Amniotic stem cell (primary cell): ENCODE measurements at regions not wholly inside any gene's neighbourhood (a gene's known extent, or its start where the extent isn't known, plus 50 kb on each side); places are given as distances from the start of the nearest gene placed in this dataset.
"Not testable (repeated sequence)": the region's sequence is repeated elsewhere in the genome, so short reads cannot be mapped to it uniquely, and the experiment has no call there.

ENCODE experiments used
- DNase-seq: peaks from one replicate; lab custom pipeline; 2025; lab: John Stamatoyannopoulos, UW

- DNase-seq = peak; percentile 2
Observed at GRCh38 chr3:161914703-161915417, 418.3 kb downstream of the OTOL1 start.

GRCh38 chr3:161915418-161915750, 418.8 kb downstream of the OTOL1 start:
- no peak for DNase-seq

- DNase-seq = no peak
Observed at GRCh38 chr3:161920196-161920595, 423.6 kb downstream of the OTOL1 start.

GRCh38 chr3:161925749-161926360, 429.2 kb downstream of the OTOL1 start:
- DNase-seq = no peak

GRCh38 chr3:161927131-161927530, 430.5 kb downstream of the OTOL1 start:
- no peak for DNase-seq

GRCh38 chr3:161939918-161940620, 443.5 kb downstream of the OTOL1 start:
- DNase-seq = no peak

GRCh38 chr3:161940621-161940965, 444.0 kb downstream of the OTOL1 start:
- no peak for DNase-seq

- DNase-seq = no peak
Observed at GRCh38 chr3:161941891-161942290, 445.3 kb downstream of the OTOL1 start.

GRCh38 chr3:161943801-161944345, 447.3 kb downstream of the OTOL1 start:
- not testable (repeated sequence) for DNase-seq

- DNase-seq = no peak
Observed at GRCh38 chr3:161946443-161946960, 449.9 kb downstream of the OTOL1 start.

- DNase-seq = no peak
Observed at GRCh38 chr3:161950318-161950868, 453.8 kb downstream of the OTOL1 start.

GRCh38 chr3:161957467-161957866, 460.9 kb downstream of the OTOL1 start:
- no peak for DNase-seq

- no peak for DNase-seq
Observed at GRCh38 chr3:161964857-161965256, 468.2 kb downstream of the OTOL1 start.

- DNase-seq = peak; percentile 26
Observed at GRCh38 chr3:161969867-161970266, 473.3 kb downstream of the OTOL1 start.

- DNase-seq = no peak
Observed at GRCh38 chr3:161975201-161975600, 478.6 kb downstream of the OTOL1 start.

- DNase-seq = no peak
Observed at GRCh38 chr3:161977063-161977462, 480.5 kb downstream of the OTOL1 start.

GRCh38 chr3:161977850-161978249, 481.2 kb downstream of the OTOL1 start:
- no peak for DNase-seq

- DNase-seq = no peak
Observed at GRCh38 chr3:161987933-161988332, 491.3 kb downstream of the OTOL1 start.

GRCh38 chr3:161989012-161989411, 492.4 kb downstream of the OTOL1 start:
- no peak for DNase-seq

GRCh38 chr3:161990036-161990435, 493.4 kb downstream of the OTOL1 start:
- no peak for DNase-seq

- no peak for DNase-seq
Observed at GRCh38 chr3:161991901-161992540, 495.4 kb downstream of the OTOL1 start.

- DNase-seq = no peak
Observed at GRCh38 chr3:161999846-162000245, 503.2 kb downstream of the OTOL1 start.
